WERI-Rb-1 (cell line): ENCODE measurements at regions not wholly inside any gene's neighbourhood (a gene's known extent, or its start where the extent isn't known, plus 50 kb on each side); places are given as distances from the start of the nearest gene placed in this dataset.
A peak's percentile ranks its signal among the peaks of the same experiment; 100 is the strongest.

Experiments used
- DNase-seq: peaks from one replicate; pipeline ENCODE4 v3.0.0-alpha.2; 2020
- H3K27ac ChIP-seq: fragments of 250-450 bp; sonication (Bioruptor Pico); 2 replicates; pipeline ENCODE4 v1.5.1; 2020; ENCODE audit warnings: mild to moderate bottlenecking, moderate library complexity
- H3K27me3 ChIP-seq: fragments of 250-450 bp; sonication (Bioruptor Pico); 2 replicates; pipeline ENCODE4 v1.5.1; 2021; ENCODE audit warnings: mild to moderate bottlenecking, low read depth, moderate library complexity; ENCODE audit not compliant: insufficient read depth, severe bottlenecking
- H3K36me3 ChIP-seq: fragments of 250-450 bp; sonication (Bioruptor Pico); 2 replicates; pipeline ENCODE4 v1.5.1; 2020; ENCODE audit warnings: mild to moderate bottlenecking, moderate library complexity
- H3K4me3 ChIP-seq: 2 replicates; pipeline ENCODE4 v1.5.1; 2011; ENCODE audit warnings: low read depth, mild to moderate bottlenecking, control low read depth, low read length
- H3K9me3 ChIP-seq: fragments of 250-450 bp; sonication (Bioruptor Pico); 2 replicates; pipeline ENCODE4 v1.5.1; 2021; ENCODE audit warnings: mild to moderate bottlenecking, moderate library complexity; ENCODE audit not compliant: severe bottlenecking
- TF ChIP-seq, protein P1 (sequence below): IDR thresholded peaks from 2 replicates; pipeline ENCODE4 v1.5.1; 2011; ENCODE audit warnings: low read depth, mild to moderate bottlenecking, control low read depth, inconsistent platforms, low read length

DNA sequence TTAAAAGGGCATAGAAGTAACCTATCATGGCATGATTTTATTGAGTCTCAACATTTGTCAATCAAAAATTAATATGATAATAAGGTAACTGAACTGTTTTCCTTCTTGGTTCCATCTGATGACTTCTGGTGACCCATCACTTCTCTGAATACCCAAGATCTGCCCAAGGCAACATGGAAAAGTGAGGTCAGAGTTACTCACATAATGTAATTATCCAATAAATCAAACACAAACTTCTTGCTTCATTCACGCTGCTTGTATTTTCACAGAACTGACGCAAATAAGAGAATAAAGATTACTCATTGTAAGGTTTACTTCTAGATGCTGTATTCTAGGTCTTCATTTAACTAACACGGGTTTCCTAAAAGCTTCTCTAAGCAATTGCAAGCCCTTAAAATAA lies 361.6 kb downstream of the RBM26 start:
- no peak for DNase-seq
- Histone ChIP-seq H3K4me3 (no peak overlapping the region), H3K9me3 (no peaks in the 10 kb centered on the region), H3K27ac (no peak overlapping the region), H3K36me3 (no peaks in the 10 kb centered on the region), H3K27me3 (no peaks in the 10 kb centered on the region)
- TF ChIP-seq, protein P1, sequence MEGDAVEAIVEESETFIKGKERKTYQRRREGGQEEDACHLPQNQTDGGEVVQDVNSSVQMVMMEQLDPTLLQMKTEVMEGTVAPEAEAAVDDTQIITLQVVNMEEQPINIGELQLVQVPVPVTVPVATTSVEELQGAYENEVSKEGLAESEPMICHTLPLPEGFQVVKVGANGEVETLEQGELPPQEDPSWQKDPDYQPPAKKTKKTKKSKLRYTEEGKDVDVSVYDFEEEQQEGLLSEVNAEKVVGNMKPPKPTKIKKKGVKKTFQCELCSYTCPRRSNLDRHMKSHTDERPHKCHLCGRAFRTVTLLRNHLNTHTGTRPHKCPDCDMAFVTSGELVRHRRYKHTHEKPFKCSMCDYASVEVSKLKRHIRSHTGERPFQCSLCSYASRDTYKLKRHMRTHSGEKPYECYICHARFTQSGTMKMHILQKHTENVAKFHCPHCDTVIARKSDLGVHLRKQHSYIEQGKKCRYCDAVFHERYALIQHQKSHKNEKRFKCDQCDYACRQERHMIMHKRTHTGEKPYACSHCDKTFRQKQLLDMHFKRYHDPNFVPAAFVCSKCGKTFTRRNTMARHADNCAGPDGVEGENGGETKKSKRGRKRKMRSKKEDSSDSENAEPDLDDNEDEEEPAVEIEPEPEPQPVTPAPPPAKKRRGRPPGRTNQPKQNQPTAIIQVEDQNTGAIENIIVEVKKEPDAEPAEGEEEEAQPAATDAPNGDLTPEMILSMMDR = no peak

DNA sequence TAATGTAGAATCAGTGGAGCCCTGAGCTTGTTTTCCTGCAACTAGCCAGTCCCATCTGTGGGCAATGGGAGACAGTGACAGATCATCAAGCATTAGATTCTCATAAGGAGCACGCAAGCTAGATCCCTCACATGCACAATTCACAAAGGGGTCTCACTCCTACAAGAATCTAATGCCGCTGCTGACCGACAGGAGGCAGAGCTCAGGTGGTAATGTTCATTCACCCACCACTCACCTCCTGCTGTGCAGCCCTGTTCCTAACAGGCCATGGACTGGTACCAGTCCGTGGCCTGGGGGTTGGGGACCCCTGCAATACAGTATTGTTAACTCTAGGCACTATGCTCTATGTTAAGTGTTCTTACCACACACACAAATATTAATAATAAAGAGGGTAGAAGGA lies 362.8 kb downstream of the RBM26 start:
- no peak for DNase-seq
- Histone ChIP-seq H3K27me3 (no peaks in the 10 kb centered on the region), H3K4me3 (no peak overlapping the region), H3K36me3 (no peaks in the 10 kb centered on the region), H3K9me3 (no peaks in the 10 kb centered on the region), H3K27ac (no peak overlapping the region)
- TF ChIP-seq, protein P1 = no peak

DNA sequence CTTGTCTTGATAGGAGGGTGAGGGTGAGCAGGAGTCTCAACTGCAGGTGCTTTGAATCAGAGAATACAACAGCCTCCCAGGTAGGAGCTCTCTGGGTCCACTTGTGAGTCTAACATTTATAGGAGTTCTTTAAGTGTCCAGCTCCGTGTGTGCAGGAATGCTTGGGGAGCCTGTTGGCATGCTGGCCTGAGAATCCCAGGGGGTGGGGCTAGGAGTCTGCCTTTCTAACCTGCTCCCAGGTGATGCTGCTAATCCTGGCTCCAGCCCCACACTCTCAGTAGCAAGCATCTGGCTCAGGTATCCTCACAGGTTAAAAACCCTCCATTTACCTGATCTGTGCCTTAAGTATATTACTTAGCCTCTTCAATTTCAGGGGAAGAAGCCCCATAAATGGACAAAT lies 368.9 kb downstream of the RBM26 start:
- DNase-seq = no peak
- Histone ChIP-seq H3K27ac (no peak overlapping the region), H3K27me3 (no peaks in the 10 kb centered on the region), H3K4me3 (no peak overlapping the region), H3K9me3 (no peaks in the 10 kb centered on the region), H3K36me3 (no peaks in the 10 kb centered on the region)
- TF ChIP-seq, protein P1 = no peak

DNA sequence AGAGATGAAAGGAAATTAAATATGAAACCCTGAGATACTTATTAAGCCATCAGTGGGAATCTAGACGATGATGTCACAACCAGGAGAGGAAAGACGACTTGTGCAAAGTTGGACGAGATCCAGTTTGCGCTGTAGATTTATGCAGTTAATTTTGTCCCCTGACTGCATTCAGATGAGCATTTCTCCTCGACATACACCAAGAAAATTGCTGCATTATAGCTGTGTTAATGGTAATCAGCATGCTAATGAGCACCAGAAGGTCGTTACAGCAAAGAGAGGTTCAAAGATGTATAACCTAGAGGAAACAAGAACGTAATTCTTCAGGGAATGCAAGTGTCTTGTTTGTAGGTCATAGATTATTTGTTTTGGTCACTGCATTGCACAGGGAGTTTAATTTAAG lies 371.7 kb downstream of the RBM26 start:
- Histone ChIP-seq H3K9me3 (no peaks in the 10 kb centered on the region), H3K36me3 (no peaks in the 10 kb centered on the region), H3K4me3 (no peak overlapping the region), H3K27ac (no peak overlapping the region), H3K27me3 (no peaks in the 10 kb centered on the region)
- TF ChIP-seq, protein P1 = no peak
- DNase-seq = no peak

DNA sequence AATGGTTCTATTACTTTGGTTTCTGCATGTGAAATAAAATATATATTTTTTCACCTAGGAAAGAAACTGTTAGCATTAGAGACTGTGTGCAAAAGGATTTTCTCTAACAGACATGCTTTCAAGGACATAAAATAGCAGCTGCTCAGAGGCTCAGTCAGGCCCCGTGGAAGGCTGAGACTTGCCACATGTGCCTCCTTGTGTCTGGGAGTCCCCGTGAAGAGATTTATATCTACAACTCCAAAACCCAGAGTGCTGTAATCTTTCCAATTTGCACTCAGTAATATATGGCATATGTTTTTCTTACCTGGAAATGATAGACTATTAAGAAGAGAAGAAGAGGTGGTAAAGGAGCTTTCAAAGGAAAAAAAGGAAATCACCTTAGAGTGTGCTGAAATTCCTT lies 371.6 kb upstream of the OBI1 start:
- TF ChIP-seq, protein P1 = no peak
- Histone ChIP-seq H3K27ac (no peak overlapping the region), H3K9me3 (no peaks in the 10 kb centered on the region), H3K4me3 (no peak overlapping the region), H3K36me3 (no peaks in the 10 kb centered on the region), H3K27me3 (no peaks in the 10 kb centered on the region)
- DNase-seq = peak; percentile 12

DNA sequence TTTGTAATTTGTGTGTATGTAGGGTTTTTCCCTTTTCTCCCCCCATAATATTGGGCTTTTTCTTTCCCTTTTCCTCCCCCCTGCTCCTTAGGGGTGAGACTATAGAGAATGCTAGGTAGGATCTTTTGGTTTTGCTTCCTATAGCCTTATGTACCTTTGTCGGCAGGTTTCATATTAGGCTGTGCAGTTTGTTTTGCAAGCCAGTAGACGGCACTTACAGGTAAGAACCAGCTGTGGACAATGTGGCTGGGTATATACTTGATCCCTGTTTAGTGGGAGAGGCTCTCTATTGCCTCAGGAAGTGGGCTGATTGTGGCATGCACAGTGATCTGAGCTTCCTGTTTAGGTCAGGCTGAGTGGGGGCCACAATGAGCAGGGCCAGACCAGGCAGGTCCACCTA lies 359.2 kb upstream of the OBI1 start:
- TF ChIP-seq, protein P1 = no peak
- H3K27me3 ChIP-seq = no peaks in the 10 kb centered on the region
- H3K9me3 ChIP-seq = no peaks in the 10 kb centered on the region
- no peak overlapping the region for H3K4me3 ChIP-seq
- H3K36me3 ChIP-seq = no peaks in the 10 kb centered on the region
- no peak overlapping the region for H3K27ac ChIP-seq
- no peak for DNase-seq
